H1 (cell line): ENCODE measurements at regions not wholly inside any gene's neighbourhood (a gene's known extent, or its start where the extent isn't known, plus 50 kb on each side); places are given as distances from the start of the nearest gene placed in this dataset.

Experiments
- CTCF ChIA-PET: fragments of 300-600 bp; sonication (Branson Sonifier 250); formaldehyde crosslinking; loops from one replicate; lab custom pipeline; 2021; ENCODE audit not compliant: partially characterized antibody; lab: Charles Lee
- POLR2A ChIA-PET: fragments of 300-600 bp; sonication (Branson Sonifier 250); formaldehyde crosslinking; loops from one replicate; lab custom pipeline; 2021; ENCODE audit warnings: inconsistent platforms; ENCODE audit not compliant: partially characterized antibody; lab: Charles Lee
- DNase-seq, 2 experiments: peaks; one replicate each; pipeline versions ENCODE4 v3.0.0 to v3.0.0-alpha.2; 2010 to 2022; ENCODE audit warnings: low spot score in 2 of 2, low read depth in 1 of 2, mixed read lengths in 1 of 2
- FAIRE-seq: peaks from 2 replicates; lab custom pipeline; 2011; peaks lifted over from hg19 to GRCh38; lab: Jason Lieb, UNC
- H2AFZ ChIP-seq: 2 replicates; pipeline ENCODE4 v1.8.1; 2012; ENCODE audit warnings: low read length, inconsistent platforms
- H2AK5ac ChIP-seq: 2 replicates; pipeline ENCODE4 v1.6.1; 2013; ENCODE audit warnings: low read depth, low read length
- H2BK120ac ChIP-seq: replicated peaks from 2 replicates; pipeline ENCODE3; 2013; ENCODE audit warnings: low read depth, low read length, inconsistent platforms
- H2BK12ac ChIP-seq: 2 replicates; pipeline ENCODE4 v1.6.1; 2013; ENCODE audit warnings: low read depth, low read length
- H2BK15ac ChIP-seq: 2 replicates; pipeline ENCODE4 v1.6.1; 2013; ENCODE audit warnings: low read length
- H2BK20ac ChIP-seq: 2 replicates; pipeline ENCODE4 v1.6.1; 2013; ENCODE audit warnings: low read length
- H2BK5ac ChIP-seq: 2 replicates; pipeline ENCODE4 v1.6.1; 2013; ENCODE audit warnings: low read depth, low read length
- H3K14ac ChIP-seq: 2 replicates; pipeline ENCODE4 v1.6.1; 2013; ENCODE audit warnings: inconsistent platforms; ENCODE audit not compliant: insufficient read length
- H3K18ac ChIP-seq: 2 replicates; pipeline ENCODE4 v1.6.1; 2013; ENCODE audit warnings: low read length; ENCODE audit errors: extremely low read depth
- H3K23ac ChIP-seq: 2 replicates; pipeline ENCODE4 v1.6.1; 2013; ENCODE audit warnings: inconsistent platforms; ENCODE audit not compliant: insufficient read length
- H3K23me2 ChIP-seq: 2 replicates; pipeline ENCODE4 v1.6.1; 2013; ENCODE audit warnings: low read depth, low read length
- H3K27ac ChIP-seq: 2 replicates; pipeline ENCODE4 v1.6.1; 2011; ENCODE audit warnings: low read depth, low read length, inconsistent platforms
- H3K27me3 ChIP-seq, 4 experiments: replicated peaks in 1 of 4; 1 replicate in 1 of 4; 2 replicates in 3 of 4; pipeline versions ENCODE4 v1.6.1 to v1.8.1; 2011 to 2013; ENCODE audit warnings: low read length in 3 of 4, mild to moderate bottlenecking in 3 of 4, inconsistent platforms in 2 of 4, mixed read lengths in 2 of 4, moderate library complexity in 1 of 4; ENCODE audit not compliant: control insufficient read depth in 3 of 4, insufficient read depth in 3 of 4; ENCODE audit errors: extremely low read depth in 1 of 4
- H3K36me3 ChIP-seq, 4 experiments: 2 replicates each; pipeline versions ENCODE4 v1.6.1 to v1.8.1; 2011 to 2013; ENCODE audit warnings: mild to moderate bottlenecking in 4 of 4, low read length in 3 of 4, moderate library complexity in 2 of 4, control low read depth in 1 of 4, inconsistent platforms in 1 of 4; ENCODE audit not compliant: insufficient read depth in 4 of 4, control insufficient read depth in 2 of 4
- H3K4ac ChIP-seq: replicated peaks from 2 replicates; pipeline ENCODE3; 2013; ENCODE audit warnings: low read length, low read depth, mixed read lengths, inconsistent platforms; ENCODE audit not compliant: insufficient read length
- H3K4me1 ChIP-seq, 4 experiments: replicated peaks in 1 of 4; 1 replicate in 1 of 4; 2 replicates in 3 of 4; pipeline versions ENCODE4 v1.6.1 to v1.8.1; 2011 to 2013; ENCODE audit warnings: low read length in 3 of 4, inconsistent platforms in 2 of 4, mixed read lengths in 1 of 4; ENCODE audit not compliant: insufficient read depth in 4 of 4, control insufficient read depth in 3 of 4
- H3K4me2 ChIP-seq, 2 experiments: 2 replicates each; pipeline versions ENCODE4 v1.6.1 to v1.8.1; 2011 to 2013; ENCODE audit warnings: low read depth in 2 of 2, low read length in 2 of 2, control low read depth in 1 of 2, inconsistent platforms in 1 of 2, mild to moderate bottlenecking in 1 of 2; ENCODE audit not compliant: insufficient read depth in 1 of 2
- H3K4me3 ChIP-seq, 4 experiments: fragments of 200-600, 300-600 bp in 1 of 4; sonication (generic), shearing (Covaris generic), sonication (Bioruptor Twin) in 1 of 4; 2 replicates each; pipeline versions ENCODE4 v1.5.1 to v1.8.1; 2011 to 2016; ENCODE audit warnings: low read length in 4 of 4, low read depth in 3 of 4, control low read depth in 2 of 4, inconsistent platforms in 2 of 4, mild to moderate bottlenecking in 2 of 4, mixed read lengths in 1 of 4, moderate library complexity in 1 of 4; ENCODE audit not compliant: insufficient read depth in 2 of 4; ENCODE audit errors: extremely low read depth in 1 of 4
- H3K56ac ChIP-seq: replicated peaks from 2 replicates; pipeline ENCODE3; 2013; ENCODE audit warnings: low read depth, mild to moderate bottlenecking, mixed read lengths, low read length, inconsistent platforms; ENCODE audit not compliant: insufficient read length
- H3K79me1 ChIP-seq: 2 replicates; pipeline ENCODE4 v1.6.1; 2013; ENCODE audit warnings: low read depth, low read length, control low read depth
- H3K79me2 ChIP-seq, 2 experiments: 2 replicates each; pipeline versions ENCODE4 v1.6.1 to v1.8.1; 2012 to 2013; ENCODE audit warnings: low read length in 2 of 2, mild to moderate bottlenecking in 2 of 2, inconsistent platforms in 1 of 2; ENCODE audit not compliant: insufficient read depth in 2 of 2, control insufficient read depth in 1 of 2
- H3K9ac ChIP-seq, 4 experiments: replicated peaks in 1 of 4; 1 replicate in 1 of 4; 2 replicates in 3 of 4; pipeline versions ENCODE4 v1.6.1 to v1.8.1; 2011 to 2013; ENCODE audit warnings: low read depth in 3 of 4, low read length in 3 of 4, control low read depth in 2 of 4, mild to moderate bottlenecking in 2 of 4, moderate library complexity in 2 of 4, inconsistent platforms in 1 of 4; ENCODE audit errors: extremely low read depth in 1 of 4
- H3K9me3 ChIP-seq, 2 experiments: 2 replicates each; pipeline versions ENCODE4 v1.6.1 to v1.8.1; 2012 to 2013; ENCODE audit warnings: mild to moderate bottlenecking in 2 of 2, moderate library complexity in 2 of 2, control low read depth in 1 of 2, inconsistent platforms in 1 of 2, low read depth in 1 of 2, low read length in 1 of 2, mixed read lengths in 1 of 2; ENCODE audit not compliant: insufficient read depth in 2 of 2
- H4K20me1 ChIP-seq, 2 experiments: replicated peaks in 1 of 2; 2 replicates each; pipeline versions ENCODE3 to v1.8.1; 2011 to 2013; ENCODE audit warnings: inconsistent platforms in 2 of 2, low read length in 2 of 2, mild to moderate bottlenecking in 1 of 2; ENCODE audit not compliant: insufficient read depth in 2 of 2, control insufficient read depth in 1 of 2
- H4K5ac ChIP-seq: 2 replicates; pipeline ENCODE4 v1.6.1; 2013; ENCODE audit warnings: low read length, low read depth, mixed read lengths, inconsistent platforms; ENCODE audit not compliant: insufficient read length
- H4K8ac ChIP-seq: 2 replicates; pipeline ENCODE4 v1.8.0; 2013; ENCODE audit warnings: mild to moderate bottlenecking, moderate library complexity, low read length, inconsistent platforms; ENCODE audit not compliant: insufficient read depth; ENCODE audit errors: extremely low read depth
- H4K91ac ChIP-seq: replicated peaks from 2 replicates; pipeline ENCODE3; 2013; ENCODE audit warnings: low read length, mixed read lengths, inconsistent platforms; ENCODE audit not compliant: insufficient read length
- BACH1 ChIP-seq: IDR thresholded peaks from 2 replicates; pipeline ENCODE4 v1.6.1; 2012; ENCODE audit warnings: low read length, improper control_type of control experiment
- BCL11A ChIP-seq, 2 experiments: IDR thresholded peaks; one replicate each; pipeline ENCODE4 v1.6.1; 2011; ENCODE audit warnings: low read depth in 2 of 2, low read length in 2 of 2, mild to moderate bottlenecking in 2 of 2
- CBX8 ChIP-seq: fragments of 300-800, 300-1000 bp; sonication (generic); IDR thresholded peaks from 2 replicates; pipeline ENCODE4 v1.7.1; 2016; ENCODE audit warnings: low read depth, low read length, borderline replicate concordance
- CEBPB ChIP-seq: IDR thresholded peaks from 2 replicates; pipeline ENCODE4 v1.6.1; 2012; ENCODE audit warnings: low read depth, low read length
- CREB1 ChIP-seq: IDR thresholded peaks from 2 replicates; pipeline ENCODE4 v1.6.1; 2012; ENCODE audit warnings: inconsistent platforms
- EGR1 ChIP-seq: IDR thresholded peaks from 2 replicates; pipeline ENCODE4 v1.6.1; 2011; ENCODE audit warnings: low read depth, low read length, borderline replicate concordance
- GTF2F1 ChIP-seq: IDR thresholded peaks from 2 replicates; pipeline ENCODE4 v1.6.1; 2012; ENCODE audit warnings: low read depth, low read length, improper control_type of control experiment, borderline replicate concordance
- KDM1A ChIP-seq: fragments of 200-600, 300-600 bp; sonication (generic); IDR thresholded peaks from 2 replicates; pipeline ENCODE4 v1.7.1; 2016; ENCODE audit warnings: mild to moderate bottlenecking, low read length, borderline replicate concordance
- MAFK ChIP-seq: IDR thresholded peaks from 2 replicates; pipeline ENCODE4 v1.6.1; 2012; ENCODE audit warnings: low read depth, mild to moderate bottlenecking, improper control_type of control experiment, low read length
- RAD21 ChIP-seq, 2 experiments: IDR thresholded peaks in 1 of 2; conservative IDR thresholded peaks in 1 of 2; 2 replicates each; pipeline ENCODE4 v1.6.1; 2011; ENCODE audit warnings: low read depth in 2 of 2, low read length in 2 of 2, improper control_type of control experiment in 1 of 2, inconsistent platforms in 1 of 2, mild to moderate bottlenecking in 1 of 2, moderate library complexity in 1 of 2
- RBBP5 ChIP-seq: IDR thresholded peaks from 2 replicates; pipeline ENCODE4 v1.7.1; 2012; ENCODE audit warnings: low read depth, mild to moderate bottlenecking, inconsistent platforms, low read length, moderate library complexity, borderline replicate concordance
- RNF2 ChIP-seq: fragments of 200-900, 300-1000 bp; sonication (generic); IDR thresholded peaks from 2 replicates; pipeline ENCODE4 v1.7.1; 2016; ENCODE audit warnings: borderline replicate concordance, low read depth, mild to moderate bottlenecking, antibody characterized with exemption, low read length; ENCODE audit not compliant: poor library complexity, severe bottlenecking; ENCODE audit errors: missing control alignments
- SUZ12 ChIP-seq: fragments of 200-600 bp; sonication (generic); IDR thresholded peaks from 2 replicates; pipeline ENCODE4 v1.6.1; 2012; ENCODE audit warnings: mild to moderate bottlenecking, inconsistent platforms, low read length, moderate library complexity, mixed read lengths
- TCF12 ChIP-seq: IDR thresholded peaks from 2 replicates; pipeline ENCODE4 v1.6.1; 2011; ENCODE audit warnings: low read depth, mild to moderate bottlenecking, low read length
- WGBS, 2 experiments: shearing (Covaris generic) in 1 of 2; methylation state at CpG; one replicate each; pipeline versions ENCODE4 v1.1.6 to v1.1.7; 2013 to 2015; ENCODE audit warnings: low lambda C conversion rate in 2 of 2, mixed read lengths in 2 of 2, inconsistent platforms in 1 of 2, low coverage in 1 of 2, missing lambda C conversion rate in 1 of 2; ENCODE audit not compliant: insufficient replicate concordance in 2 of 2, insufficient coverage in 1 of 2, insufficient read length in 1 of 2; ENCODE audit errors: extremely low coverage in 1 of 2, missing lambda C conversion rate in 1 of 2; 5-methylcytosine and 5-hydroxymethylcytosine counted together

DNA sequence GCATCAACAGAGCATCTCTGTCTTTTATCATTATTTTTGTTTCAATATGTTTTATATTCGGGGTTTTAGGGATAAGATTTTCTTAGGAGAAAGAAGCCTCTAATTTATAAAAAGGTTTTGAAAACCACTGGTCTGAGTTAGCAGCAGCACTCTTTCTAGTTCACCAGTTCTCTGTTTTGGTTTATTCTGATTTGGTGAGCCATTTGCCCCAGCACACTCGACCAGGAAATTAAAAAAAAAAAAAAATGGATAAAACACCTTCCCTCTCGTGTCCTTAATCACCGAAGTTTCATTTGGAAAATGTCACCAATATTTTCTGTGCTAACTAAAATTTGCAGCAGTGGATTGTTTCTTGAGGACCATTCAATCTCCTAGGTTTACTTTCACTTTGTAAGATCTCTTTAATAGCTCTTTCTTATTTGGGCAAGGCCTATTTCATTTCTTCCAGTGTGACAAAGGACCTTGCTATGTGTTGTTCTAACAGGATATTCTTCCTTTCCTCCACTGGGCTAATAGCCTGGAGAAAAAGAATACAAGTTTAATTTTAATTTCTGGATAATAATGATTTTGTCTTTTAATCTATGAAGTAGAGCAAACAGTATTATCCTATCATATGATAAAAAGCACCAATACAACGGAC, 57.8 kb upstream of the ANXA1 start:
- FAIRE-seq (no peak), DNase-seq (no peak)
- no peaks in the 10 kb centered on the region for H3K36me3 ChIP-seq
- no peak overlapping the region for H4K91ac ChIP-seq
- H2BK5ac ChIP-seq = no peak overlapping the region
- POLR2A ChIA-PET = no interaction called here
- no peaks in the 10 kb centered on the region for H3K79me2 ChIP-seq
- H2BK120ac ChIP-seq = no peak overlapping the region
- WGBS, 2 experiments = 95% methylated on average over 5 of the region's 5 CpGs; no CpG with 5 or more reads in 1 of the 2 experiments
- no peak overlapping the region for H3K23ac ChIP-seq
- H3K23me2 ChIP-seq = no peaks in the 10 kb centered on the region
- H3K14ac ChIP-seq = no peak overlapping the region
- no peak overlapping the region for H2AK5ac ChIP-seq
- H3K9me3 ChIP-seq = no peaks in the 10 kb centered on the region
- CTCF ChIA-PET = interaction anchor here (0.6 to 2.5 kb wide), 4 partner anchors 10 to 240 kb away, joined by 3 to 12 read pairs (median 6); no protein-coding TSS in a partner anchor
- no peak overlapping the region for H4K5ac ChIP-seq
- no peak overlapping the region for H2BK12ac ChIP-seq
- H2BK15ac ChIP-seq = no peak overlapping the region
- no peak overlapping the region for H3K9ac ChIP-seq
- H3K4me2 ChIP-seq = no peak overlapping the region
- no peak overlapping the region for H4K8ac ChIP-seq
- no peaks in the 10 kb centered on the region; a peak in 1 of 7 replicates for H3K4me1 ChIP-seq
- H3K27me3 ChIP-seq = no peaks in the 10 kb centered on the region
- no peak overlapping the region for H3K18ac ChIP-seq
- H2BK20ac ChIP-seq = no peak overlapping the region
- no peak overlapping the region for H3K4ac ChIP-seq
- H3K27ac ChIP-seq = no peak overlapping the region
- H3K79me1 ChIP-seq = no peaks in the 10 kb centered on the region
- no peak overlapping the region for H3K56ac ChIP-seq
- H4K20me1 ChIP-seq = no peaks in the 10 kb centered on the region
- H3K4me3 ChIP-seq = no peak overlapping the region
- 0 out of 2 replicates have a peak overlapping the region, but pooled peaks have one; percentile 36 for H2AFZ ChIP-seq
- TF ChIP-seq BCL11A (IDR thresholded peaks at IDR 0.05; ENCODE audit: low read depth in 2 of 2, low read length in 2 of 2) (no peak), CREB1 (no peak), CBX8 (no peak), MAFK (no peak), EGR1 (no peak), BACH1 (no peak), KDM1A (no peak), RAD21 (IDR thresholded peaks at IDR 0.05 in 1 of 2, conservative IDR thresholded peaks at IDR 0.05 in 1 of 2; ENCODE audit: low read depth in 2 of 2, low read length in 2 of 2) (no peak), RNF2 (no peak), GTF2F1 (no peak), RBBP5 (no peak), SUZ12 (no peak), CEBPB (no peak), TCF12 (no peak)
